IPS DF 4.7 (cell line): ENCODE measurements at regions not wholly inside any gene's neighbourhood (a gene's known extent, or its start where the extent isn't known, plus 50 kb on each side); places are given as distances from the start of the nearest gene placed in this dataset.

Experiments
- DNase-seq: peaks from one replicate; pipeline ENCODE4 v3.0.0-alpha.2; 2013; ENCODE audit warnings: low spot score; ENCODE audit errors: extremely low read depth

- DNase-seq: no peak
Measured at GRCh38 chr2:217282531-217282930, 422.7 kb upstream of the TNP1 start.

- no peak for DNase-seq
Measured at GRCh38 chr2:217279556-217279955, 419.7 kb upstream of the TNP1 start.

DNA sequence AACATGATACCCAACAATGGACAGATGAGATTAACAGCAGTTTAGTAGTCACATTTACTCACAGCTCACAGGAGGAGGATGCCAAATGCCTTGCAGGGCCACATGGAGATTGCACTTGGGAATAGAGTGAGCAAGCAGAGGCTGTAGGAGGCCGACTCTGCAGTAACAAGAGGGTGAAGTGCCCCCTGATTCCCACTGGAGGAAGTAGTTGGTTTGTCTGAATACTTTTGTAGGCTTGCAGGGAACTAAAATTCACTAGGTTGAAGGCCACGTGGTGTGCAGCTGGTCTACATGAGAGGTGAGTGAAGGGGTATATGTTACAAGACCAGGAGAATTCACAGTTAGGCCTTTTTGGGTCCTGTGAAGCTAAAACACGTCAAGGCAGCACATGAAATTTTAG, 419.3 kb upstream of the TNP1 start:
- DNase-seq: no peak

- no peak for DNase-seq
Measured at GRCh38 chr2:217277646-217278398, 418.0 kb upstream of the TNP1 start.

DNA sequence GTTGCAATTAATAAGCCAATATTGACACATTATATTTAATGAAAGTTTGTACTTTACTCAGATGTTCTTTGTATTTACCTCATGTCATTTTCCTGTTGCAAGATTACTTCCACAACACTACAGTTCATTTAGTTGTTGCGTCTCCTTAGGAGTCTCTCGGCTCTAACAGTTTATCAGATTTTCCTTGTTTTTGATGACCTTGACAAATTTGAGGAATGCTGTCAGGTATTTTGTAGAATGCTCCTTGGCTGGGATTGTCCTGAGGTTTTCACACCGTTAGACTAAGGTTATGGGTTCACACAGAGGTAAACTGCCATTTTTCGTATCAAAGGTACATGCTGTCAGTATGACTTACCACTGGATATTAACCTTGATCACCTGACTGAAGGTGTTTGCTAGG, 416.6 kb upstream of the TNP1 start:
- no peak for DNase-seq

DNA sequence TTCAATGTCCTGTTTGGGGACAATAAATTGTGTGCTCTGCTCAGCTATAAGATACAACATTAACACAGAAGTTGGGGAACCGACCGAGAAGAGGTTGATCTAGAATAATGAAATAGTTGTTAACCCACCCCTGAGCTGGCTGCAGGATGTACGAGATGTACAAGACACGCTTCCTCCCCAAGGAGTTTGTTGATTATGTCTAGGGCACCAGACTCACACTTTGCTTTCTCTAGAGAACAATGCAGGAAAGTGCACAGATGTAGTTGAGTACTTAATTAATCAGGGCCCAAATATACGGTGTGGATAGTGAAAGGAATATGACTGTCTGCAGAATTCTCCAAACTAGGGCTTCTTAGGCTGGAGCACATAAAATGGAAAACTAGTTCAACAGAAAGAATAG, 415.2 kb upstream of the TNP1 start:
- DNase-seq: no peak

DNA sequence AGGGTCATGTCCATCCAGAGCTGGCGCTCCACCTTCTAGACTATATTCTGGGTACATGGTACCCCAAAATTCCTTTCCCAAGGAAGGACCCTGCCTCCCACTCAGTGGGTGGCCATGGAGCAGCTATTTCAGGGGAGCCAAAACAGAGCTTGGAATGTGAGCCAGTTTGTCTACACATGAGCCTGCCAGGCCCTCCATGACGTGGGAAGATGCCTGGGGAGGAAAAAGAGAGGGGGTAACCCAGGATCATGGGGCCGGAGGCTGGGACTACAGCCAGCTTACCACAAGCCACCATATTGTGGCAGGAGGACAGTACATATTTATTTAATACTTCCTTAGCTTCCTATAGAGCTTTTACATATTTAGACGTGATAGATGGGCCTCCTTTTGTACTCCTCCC, 414.7 kb upstream of the TNP1 start:
- no peak for DNase-seq

GRCh38 chr2:217273851-217274250, 414.0 kb upstream of the TNP1 start:
- DNase-seq: no peak

DNA sequence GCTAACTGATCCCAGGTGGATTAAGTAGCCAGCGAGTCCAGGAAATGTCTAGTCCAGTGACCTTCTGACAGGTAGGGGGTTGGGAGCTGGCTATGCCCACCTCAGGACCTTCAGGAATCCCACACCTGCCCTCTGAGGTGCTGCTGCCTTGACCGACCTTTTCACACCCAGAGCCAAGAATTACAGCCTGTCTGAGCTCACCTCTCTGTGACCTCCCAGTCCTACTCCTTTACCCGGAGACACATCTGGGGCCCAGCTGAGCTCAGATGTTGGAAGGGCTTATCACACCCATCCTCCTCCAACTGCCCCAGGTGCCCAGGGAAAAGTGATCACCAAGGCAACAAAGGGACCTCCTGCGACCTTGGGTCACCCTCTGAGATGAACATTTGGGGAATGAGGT, 413.3 kb upstream of the TNP1 start:
- DNase-seq: no peak

DNA sequence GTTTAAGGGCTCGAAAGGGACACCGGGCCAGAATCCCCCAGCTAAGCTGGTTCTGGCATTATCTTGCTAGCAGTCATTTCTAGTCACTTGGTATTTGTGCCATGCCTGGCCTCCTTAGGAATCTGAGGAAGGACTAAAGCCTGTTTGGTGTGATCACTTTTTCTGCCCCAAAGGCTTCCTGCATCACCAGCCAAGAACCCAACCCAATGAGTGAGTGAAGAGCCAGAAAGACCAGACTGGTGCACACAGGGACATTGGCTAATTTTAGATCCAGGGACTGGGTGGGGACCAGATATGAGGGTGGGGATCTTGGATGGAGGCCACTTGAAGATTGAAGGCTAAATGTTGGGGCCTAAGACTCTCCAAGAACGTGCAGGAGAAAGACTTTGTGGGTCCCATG, 411.9 kb upstream of the TNP1 start:
- DNase-seq: no peak

- DNase-seq: no peak
Measured at GRCh38 chr2:217270485-217271121, 410.7 kb upstream of the TNP1 start.

- peak; percentile 94 for DNase-seq
Measured at GRCh38 chr2:217269701-217270484, 410.0 kb upstream of the TNP1 start.

DNA sequence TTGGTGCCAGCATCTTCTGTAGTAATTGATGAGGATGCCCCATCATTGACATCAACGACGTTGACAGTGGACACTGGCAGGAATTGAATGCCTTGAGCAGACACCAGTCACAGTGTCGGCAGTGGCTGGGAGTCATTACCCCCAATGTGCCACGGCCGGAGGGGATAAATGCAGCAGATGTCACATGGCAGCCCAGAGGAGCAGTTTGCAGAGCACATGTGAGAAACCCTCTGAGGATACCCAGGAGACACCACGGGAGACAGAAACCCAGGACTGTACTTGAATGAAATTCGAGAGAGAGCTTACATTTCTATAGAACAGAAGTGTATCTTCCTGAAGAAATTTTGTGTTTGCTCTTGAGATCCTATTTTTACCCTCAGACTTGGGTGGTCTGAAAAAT, 409.1 kb upstream of the TNP1 start:
- DNase-seq: no peak

DNA sequence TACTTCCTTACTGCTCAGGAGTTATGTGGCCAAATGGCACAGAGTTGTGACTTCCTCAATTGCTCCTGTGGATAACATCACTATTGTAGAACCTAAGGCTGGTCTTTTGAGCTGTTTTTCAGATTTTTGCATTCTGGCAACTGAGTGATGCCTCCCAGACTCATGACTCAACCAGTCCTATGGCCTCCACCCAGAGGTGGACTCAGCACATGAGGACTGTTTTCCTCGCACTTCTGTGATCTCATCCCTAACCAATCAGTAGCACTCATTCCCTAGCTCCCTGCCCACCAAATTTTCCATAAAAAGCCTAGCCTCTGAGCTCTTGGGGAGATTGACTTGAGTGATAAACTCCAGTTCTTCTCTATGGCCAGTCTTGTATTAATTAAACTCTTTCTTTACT, 407.9 kb upstream of the TNP1 start:
- DNase-seq: no peak

GRCh38 chr2:217263756-217264155, 403.9 kb upstream of the TNP1 start:
- no peak for DNase-seq

DNA sequence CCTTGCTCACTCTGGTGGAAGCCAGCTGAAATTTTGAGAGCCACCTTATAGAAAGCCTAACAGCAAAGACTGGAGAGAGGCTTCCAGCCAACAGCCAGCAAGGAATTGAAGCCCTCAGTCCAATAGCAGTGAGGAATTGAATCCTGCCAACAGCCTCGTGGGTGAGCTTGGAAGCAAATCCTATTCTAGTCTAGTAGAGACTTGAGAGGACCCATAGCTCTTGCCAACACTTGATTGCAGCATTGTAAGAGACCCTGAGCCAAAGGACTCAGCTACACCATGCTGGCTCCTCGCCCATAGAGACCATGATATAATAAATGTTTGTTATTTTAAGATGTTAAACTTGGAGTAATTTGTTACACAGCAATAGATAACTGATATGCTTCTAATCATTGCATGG, 403.0 kb upstream of the TNP1 start:
- DNase-seq: no peak

DNA sequence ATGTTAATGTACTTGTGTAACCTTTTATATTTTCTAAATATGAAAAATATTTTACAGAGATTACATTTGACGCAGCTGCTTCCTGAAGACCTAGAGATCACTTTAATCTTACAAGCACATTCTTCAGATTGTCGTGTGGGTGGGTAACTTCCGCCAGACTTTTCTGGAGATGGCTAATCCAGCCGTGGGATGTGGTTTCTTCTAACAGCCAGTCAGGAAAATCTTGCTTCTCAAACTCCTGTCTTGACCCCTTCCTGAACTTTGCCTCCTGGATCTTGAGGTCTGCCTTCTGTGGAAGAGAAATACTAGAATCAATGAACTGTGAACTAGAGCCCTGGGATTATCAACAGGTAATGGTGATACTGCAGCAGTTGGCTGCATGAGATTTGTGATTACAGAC, 401.6 kb upstream of the TNP1 start:
- DNase-seq: no peak

DNA sequence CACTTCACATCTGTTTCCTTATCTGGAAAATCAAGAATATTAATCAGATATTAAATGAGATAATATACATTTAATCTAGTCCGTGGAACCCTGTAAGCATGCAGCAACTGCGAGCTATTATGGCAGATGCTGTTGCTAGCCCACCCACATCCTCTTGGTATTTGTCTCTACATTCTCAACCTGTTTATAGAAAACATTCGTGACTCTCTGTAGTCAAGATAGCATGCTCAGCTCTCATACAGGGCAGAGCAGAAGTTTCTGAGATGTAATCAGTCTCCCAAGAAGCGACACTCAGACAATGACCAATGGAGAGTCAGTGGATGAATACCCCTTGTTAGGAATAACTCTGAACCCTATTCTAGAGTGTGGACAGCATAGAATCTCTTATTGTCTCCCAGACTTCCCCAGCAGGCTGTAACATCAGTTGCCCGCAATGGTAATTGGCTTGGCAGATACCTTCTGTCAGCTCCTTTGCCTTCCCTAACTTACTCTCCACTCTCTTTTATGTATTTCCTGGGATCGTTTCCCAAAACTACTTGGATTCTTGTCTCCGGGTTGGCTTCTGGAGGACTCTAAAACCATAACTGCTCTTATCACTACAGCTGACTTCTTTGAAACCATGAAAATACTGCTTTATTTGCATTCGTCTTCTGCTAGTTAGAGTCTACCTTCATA, 400.7 kb upstream of the TNP1 start:
- DNase-seq: no peak

DNA sequence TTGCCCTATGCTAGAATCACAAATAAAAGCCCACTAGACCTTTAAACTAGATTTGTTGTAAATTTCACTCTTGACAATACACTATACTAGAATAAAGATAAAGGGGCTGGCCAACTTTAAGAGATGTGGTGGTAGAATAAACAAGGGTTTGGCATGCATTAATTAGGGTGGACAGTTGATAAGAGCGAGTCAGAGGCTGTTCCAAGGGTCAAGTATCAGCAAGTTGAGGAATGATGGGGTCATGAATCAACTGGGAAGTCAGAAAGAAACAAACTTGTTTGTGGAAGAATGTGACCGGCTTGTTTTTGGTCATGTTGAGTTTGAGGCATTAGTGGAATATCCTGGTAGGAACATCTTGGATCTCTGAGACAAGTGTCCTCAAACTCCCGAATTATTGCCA, 398.3 kb upstream of the TNP1 start:
- no peak for DNase-seq

- no peak for DNase-seq
Measured at GRCh38 chr2:217256251-217256650, 396.4 kb upstream of the TNP1 start.

DNA sequence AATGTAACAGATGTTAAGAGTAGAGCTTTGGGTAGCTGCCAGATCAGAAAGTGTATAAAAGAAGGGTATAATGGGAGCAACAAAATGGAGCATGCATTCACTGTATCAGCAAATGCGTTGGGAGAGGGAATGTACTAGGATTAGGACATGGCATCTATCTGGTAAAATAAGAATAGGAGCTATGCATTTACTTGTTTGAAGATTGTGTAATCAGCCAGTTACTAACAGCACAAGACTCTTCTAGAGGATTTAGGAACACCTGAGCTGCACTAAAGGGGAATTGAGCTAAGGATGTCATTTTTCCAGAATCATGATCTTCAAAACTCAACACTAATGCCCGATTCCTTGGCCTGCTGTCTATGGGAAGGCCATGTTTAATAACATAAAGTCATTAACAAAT, 394.2 kb upstream of the TNP1 start:
- DNase-seq: no peak

DNA sequence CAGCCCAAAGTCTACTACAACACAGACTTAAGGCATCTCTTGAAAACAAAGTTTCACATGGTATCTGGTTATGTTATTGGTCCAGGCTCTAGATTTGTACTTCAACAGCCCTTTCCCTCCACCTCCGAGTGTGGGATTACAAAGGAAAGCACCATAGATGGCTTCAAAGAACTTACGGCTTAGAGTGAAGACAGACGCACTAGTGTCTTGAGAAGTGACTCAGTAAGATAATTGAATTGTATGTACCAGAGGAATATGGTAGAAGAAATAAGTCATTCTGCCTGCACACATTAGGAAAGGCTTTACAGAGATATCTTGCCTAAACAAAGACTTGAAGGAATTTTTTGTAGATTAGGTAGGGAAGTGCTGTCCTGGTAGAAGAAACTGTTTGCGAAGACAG, 392.3 kb upstream of the TNP1 start:
- DNase-seq: no peak
